Suppressor macrophage treated with lipopolysaccharide for 4 hours (primary cell): ENCODE measurements at regions not wholly inside any gene's neighbourhood (a gene's known extent, or its start where the extent isn't known, plus 50 kb on each side); places are given as distances from the start of the nearest gene placed in this dataset.
A peak's percentile ranks its signal among the peaks of the same experiment; 100 is the strongest.

ENCODE experiments used
- DNase-seq: peaks from one replicate; pipeline ENCODE4 v3.0.0-alpha.2; 2020

GRCh38 chr13:30359991-30360390 is 52.6 kb upstream of the KATNAL1 start:
- DNase-seq, result no peak

GRCh38 chr13:30360586-30360985 is 53.2 kb upstream of the KATNAL1 start:
- DNase-seq, result no peak

GRCh38 chr13:30362005-30362788 is 54.8 kb upstream of the KATNAL1 start:
- no peak for DNase-seq

- no peak for DNase-seq
These were observed 55.5 kb upstream of the KATNAL1 start for GRCh38 chr13:30362869-30363268.

GRCh38 chr13:30363725-30364124 is 56.4 kb upstream of the KATNAL1 start:
- DNase-seq, result no peak

- no peak for DNase-seq
These were observed 56.8 kb upstream of the KATNAL1 start for GRCh38 chr13:30364133-30364532.

- DNase-seq, result no peak
These were observed 57.4 kb upstream of the UBE2L5 start for GRCh38 chr13:30364876-30365275.

GRCh38 chr13:30366088-30366487 is 56.2 kb upstream of the UBE2L5 start:
- no peak for DNase-seq

- no peak for DNase-seq
These were observed 55.0 kb upstream of the UBE2L5 start for GRCh38 chr13:30367296-30367695.

- no peak for DNase-seq
These were observed 52.1 kb upstream of the UBE2L5 start for GRCh38 chr13:30370146-30370545.

GRCh38 chr13:30370916-30371521 is 51.3 kb upstream of the UBE2L5 start:
- DNase-seq, result no peak

GRCh38 chr13:30371649-30372265 is 50.5 kb upstream of the UBE2L5 start:
- peak; percentile 22 for DNase-seq
